Stromal cell of bone marrow (primary cell): ENCODE measurements at regions not wholly inside any gene's neighbourhood (a gene's known extent, or its start where the extent isn't known, plus 50 kb on each side); places are given as distances from the start of the nearest gene placed in this dataset.
A peak's percentile ranks its signal among the peaks of the same experiment; 100 is the strongest.

Experiments used
- DNase-seq: peaks from one replicate; pipeline ENCODE4 v3.0.0-alpha.2; 2012; ENCODE audit warnings: low read depth

GRCh38 chr4:24244663-24245490 lies 339.5 kb downstream of the DHX15 start:
- DNase-seq, result no peak

GRCh38 chr4:24243641-24244040 lies 340.7 kb downstream of the DHX15 start:
- DNase-seq, result no peak

DNA sequence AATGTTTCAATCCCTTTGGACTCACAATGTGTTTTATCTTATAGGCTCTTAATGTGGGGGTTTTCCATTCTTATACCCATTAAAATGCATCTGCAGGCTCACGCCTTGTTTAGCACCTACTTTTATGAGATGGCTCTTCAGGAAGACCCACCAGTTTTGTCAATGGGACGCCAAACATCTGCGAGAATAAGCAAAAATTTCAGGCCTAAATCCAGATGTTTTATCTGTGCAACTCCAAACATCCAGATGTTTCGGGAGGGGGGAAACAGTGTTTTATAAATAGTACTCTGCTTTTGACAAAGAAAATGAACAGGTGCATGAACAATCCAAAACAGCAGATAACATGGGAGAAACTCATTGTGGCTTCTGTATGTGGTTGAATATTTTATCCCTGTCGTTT lies 342.8 kb downstream of the DHX15 start:
- no peak for DNase-seq

- DNase-seq, result no peak
These were observed 343.7 kb downstream of the DHX15 start for GRCh38 chr4:24240655-24241054.

DNA sequence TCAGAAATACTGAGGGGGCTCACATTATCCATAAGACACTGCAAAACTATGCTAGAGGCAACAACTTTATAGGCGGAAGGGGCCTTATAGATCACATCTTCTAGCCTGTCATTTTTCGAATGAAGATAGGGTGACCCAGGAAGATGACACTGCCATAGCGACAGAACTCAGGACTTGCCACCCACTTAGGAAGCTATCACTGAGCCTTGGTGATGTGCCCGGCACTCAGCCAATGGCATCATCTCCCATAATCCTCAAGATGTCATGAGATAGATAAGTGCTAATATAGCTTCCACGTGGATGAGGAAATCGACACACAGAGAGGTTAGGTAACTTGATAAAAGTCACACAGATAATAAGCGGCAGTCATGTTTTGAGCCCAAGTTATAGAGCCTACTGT lies 346.6 kb downstream of the DHX15 start:
- DNase-seq, result no peak

GRCh38 chr4:24236532-24236931 lies 346.7 kb upstream of the PPARGC1A start:
- no peak for DNase-seq

GRCh38 chr4:24236120-24236519 lies 346.3 kb upstream of the PPARGC1A start:
- no peak for DNase-seq

DNA sequence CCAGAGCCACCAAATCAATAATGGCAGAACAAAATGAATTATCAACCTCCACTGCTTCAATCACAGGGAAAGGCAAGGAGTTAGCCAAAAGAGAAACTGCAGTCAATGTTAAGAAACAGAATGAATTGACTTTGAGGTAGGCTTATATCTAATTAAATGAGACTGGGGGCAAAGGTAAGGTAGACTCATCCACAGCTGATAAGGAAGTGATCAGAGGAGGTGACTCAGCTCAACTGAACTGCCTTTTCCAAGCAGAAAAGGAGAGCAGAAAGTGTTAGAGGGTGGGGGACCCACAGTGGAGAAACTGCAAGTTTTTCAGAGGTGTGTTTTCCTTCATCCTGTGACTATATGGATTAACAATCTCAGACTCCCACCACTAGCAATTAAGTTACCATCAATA lies 345.8 kb upstream of the PPARGC1A start:
- DNase-seq, result no peak

DNA sequence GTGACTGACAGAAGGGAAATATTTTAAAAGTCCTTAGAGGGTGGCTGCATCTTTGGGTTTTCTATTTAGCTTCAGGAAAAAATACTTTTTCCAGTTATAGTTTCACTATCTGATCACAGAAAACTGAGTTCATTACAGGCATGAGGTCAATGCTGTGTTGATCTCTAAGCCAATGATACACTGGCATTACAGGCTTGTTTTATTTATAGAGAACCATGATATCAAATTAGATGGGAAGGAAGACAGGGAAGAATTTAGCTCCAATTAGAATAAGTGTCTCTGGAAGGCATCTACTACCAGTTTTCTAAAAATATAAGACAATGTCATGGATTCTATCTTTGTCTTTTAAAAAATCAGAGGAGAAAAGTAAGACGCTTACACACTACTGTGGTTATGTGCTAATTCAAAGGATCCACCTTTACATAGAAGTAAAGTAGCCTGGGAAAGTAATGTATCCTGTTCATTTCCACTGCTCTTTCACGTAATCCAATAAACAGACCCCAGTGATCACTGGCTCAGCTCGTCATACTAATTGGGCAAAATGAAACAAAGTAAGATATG lies 344.5 kb upstream of the PPARGC1A start:
- DNase-seq, result no peak

DNA sequence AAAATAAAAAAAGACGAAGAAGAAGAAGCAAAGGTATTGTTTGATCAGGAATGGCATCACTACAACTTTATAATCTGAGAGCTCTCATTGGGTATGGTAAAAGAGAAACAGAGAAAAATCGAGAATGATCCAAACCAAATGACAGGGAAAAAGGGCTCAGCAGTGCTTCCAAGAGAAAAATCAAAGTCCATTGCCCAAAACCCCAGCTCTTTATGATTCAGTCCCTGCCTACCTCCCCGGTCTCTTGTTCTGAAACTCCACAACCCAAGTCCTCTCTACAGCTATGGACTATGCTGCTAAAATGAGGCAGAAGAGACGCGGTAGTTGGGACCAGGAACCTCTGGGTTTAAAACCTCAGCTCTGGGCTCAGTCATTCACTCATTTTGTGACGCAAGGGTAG lies 341.1 kb upstream of the PPARGC1A start:
- DNase-seq, result no peak

GRCh38 chr4:24229978-24230377 lies 340.1 kb upstream of the PPARGC1A start:
- peak; percentile 45 for DNase-seq

GRCh38 chr4:24228692-24229091 lies 338.8 kb upstream of the PPARGC1A start:
- DNase-seq, result no peak

DNA sequence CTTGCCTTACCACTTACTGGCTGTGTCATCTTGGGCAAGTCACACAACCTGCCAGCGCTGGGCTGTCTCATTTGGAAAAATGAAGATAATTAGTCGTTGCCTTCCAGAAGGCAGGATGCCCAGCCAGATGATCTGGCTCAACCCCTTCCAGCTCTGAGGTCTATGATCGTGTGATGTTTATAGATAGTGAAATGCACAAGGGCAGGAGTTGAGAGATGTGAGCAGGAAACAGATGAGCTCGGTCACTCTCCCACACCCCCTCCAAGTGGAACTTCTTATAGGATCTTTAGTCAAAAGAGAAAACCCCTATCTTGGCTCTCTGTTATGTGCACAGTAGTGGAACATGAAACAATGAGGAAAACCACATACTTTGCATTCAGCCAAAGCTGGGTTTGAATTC lies 336.8 kb upstream of the PPARGC1A start:
- peak; percentile 18 for DNase-seq

- DNase-seq, result peak; percentile 18
These were observed 336.2 kb upstream of the PPARGC1A start for GRCh38 chr4:24226023-24226422.

- DNase-seq, result no peak
These were observed 334.6 kb upstream of the PPARGC1A start for GRCh38 chr4:24224446-24224845.

DNA sequence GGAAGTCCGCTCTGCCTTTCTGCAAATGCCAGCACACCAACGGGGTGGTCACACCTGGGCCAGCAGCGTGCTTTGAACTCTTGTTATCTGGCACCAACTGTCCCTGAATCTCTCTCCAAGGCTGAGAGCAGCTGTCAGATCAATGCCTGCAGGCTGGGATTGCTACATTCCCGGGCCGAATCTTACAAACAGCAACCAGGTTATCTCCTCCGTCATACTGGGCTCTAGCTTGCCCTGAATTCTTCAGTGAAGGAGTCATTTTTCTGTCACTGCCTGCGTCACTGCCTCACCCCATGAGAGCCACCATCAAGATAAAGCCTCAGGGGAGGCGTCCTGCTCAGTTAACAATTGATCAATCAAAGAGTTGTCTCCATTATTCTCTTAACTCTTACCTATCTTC lies 329.4 kb upstream of the PPARGC1A start:
- no peak for DNase-seq

DNA sequence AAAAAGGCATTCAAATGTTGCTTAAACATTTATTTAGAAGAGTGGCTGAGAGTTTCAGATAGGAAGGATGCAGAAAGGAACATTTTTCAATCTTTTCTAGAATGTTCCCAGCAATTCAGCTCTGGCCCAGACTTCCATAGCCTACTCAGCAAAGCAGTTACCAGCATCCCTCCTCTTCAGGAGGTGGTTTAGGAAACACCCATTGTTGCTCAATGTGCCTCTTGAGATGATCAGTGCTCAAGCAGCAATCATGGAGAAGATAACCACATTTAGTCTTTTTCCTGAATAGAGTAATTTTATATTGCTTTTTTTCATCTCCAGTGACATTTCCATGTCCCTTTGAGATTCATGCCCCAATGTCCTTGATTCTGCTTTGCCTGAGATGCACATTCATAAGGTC lies 328.7 kb upstream of the PPARGC1A start:
- DNase-seq, result no peak

DNA sequence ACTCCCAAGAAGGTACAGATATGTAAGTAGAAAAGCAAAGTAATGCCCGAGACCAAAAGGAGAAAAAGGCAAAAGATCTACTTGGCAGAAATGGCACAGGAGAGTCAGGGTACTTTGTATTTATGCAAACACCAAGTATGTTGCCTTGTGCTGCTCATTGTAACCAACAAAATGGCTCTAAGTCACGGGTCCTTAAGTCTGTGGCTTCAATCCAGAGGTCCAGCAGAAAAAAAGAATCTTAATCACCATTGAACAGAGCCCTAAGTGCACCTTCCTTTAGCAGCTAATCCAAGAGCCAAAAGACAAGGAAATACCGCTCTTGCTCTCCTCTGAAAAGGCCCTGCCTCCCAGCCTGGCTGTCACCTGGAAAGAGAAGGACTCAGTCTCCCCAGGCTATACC lies 324.9 kb upstream of the PPARGC1A start:
- no peak for DNase-seq

- no peak for DNase-seq
These were observed 324.1 kb upstream of the PPARGC1A start for GRCh38 chr4:24213961-24214360.

GRCh38 chr4:24212642-24213041 lies 322.8 kb upstream of the PPARGC1A start:
- no peak for DNase-seq

DNA sequence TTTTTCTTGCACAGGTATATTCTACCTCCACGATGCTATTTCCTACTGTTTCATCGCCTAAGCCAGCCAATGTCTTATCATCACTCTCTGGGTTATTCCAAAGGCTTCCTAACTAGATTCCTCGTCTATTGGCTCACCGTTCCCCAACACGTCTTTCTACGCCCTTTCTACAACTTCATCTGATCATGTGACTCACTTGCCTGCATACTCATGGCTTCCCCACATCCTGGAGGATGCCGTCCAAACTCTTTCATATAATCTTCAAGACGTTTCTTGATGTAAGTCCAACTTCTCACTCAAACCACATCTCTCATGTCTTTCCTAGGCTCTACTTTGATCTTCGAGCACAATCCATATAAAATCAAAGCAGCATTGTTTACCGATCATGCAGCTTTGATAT lies 322.0 kb upstream of the PPARGC1A start:
- DNase-seq, result peak; percentile 38

GRCh38 chr4:24210332-24210902 lies 320.6 kb upstream of the PPARGC1A start:
- peak; percentile 98 for DNase-seq

GRCh38 chr4:24209906-24210305 lies 320.1 kb upstream of the PPARGC1A start:
- DNase-seq, result no peak

DNA sequence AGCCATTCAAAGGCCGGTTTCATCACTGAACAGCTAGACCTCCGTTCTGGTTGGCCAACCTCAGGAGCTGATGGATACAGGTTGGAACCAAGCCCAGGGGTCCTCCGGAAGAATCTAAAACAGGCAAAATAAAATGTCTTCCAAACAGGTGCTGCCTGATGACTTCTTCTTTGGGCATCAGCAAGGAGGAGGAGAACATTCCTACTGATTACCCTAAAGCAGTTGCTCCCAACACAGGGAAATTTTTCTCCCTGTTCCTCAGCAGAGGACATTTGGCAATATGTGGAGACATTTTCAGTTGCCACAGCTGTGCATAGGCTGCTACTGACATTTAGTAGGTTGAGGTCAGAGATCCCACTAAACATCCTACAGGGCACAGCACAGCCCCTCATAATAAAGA lies 319.3 kb upstream of the PPARGC1A start:
- DNase-seq, result no peak
